Osteoblast (primary cell): ENCODE measurements at regions not wholly inside any gene's neighbourhood (a gene's known extent, or its start where the extent isn't known, plus 50 kb on each side); places are given as distances from the start of the nearest gene placed in this dataset.

Experiments used
- DNase-seq: peaks from one replicate; pipeline ENCODE4 v3.0.0; 2011; ENCODE audit warnings: low spot score, mixed read lengths; ENCODE audit not compliant: insufficient read length; ENCODE audit errors: missing footprints
- H2AFZ ChIP-seq: 2 replicates; pipeline ENCODE4 v1.6.0; 2011; ENCODE audit warnings: mild to moderate bottlenecking, low read length
- H3K27ac ChIP-seq: 2 replicates; pipeline ENCODE4 v1.5.1; 2011; ENCODE audit warnings: mild to moderate bottlenecking, low read depth, low read length, moderate library complexity
- H3K27me3 ChIP-seq: 2 replicates; pipeline ENCODE4 v1.6.0; 2012; ENCODE audit warnings: mild to moderate bottlenecking, control low read depth, inconsistent platforms, low read length, moderate library complexity; ENCODE audit not compliant: insufficient read depth
- H3K36me3 ChIP-seq: 2 replicates; pipeline ENCODE4 v1.5.1; 2011; ENCODE audit warnings: mild to moderate bottlenecking, low read length, control low read depth, moderate library complexity; ENCODE audit not compliant: insufficient read depth
- H3K4me1 ChIP-seq: 2 replicates; pipeline ENCODE4 v1.5.1; 2011; ENCODE audit warnings: mild to moderate bottlenecking, low read length, control low read depth, moderate library complexity; ENCODE audit not compliant: insufficient read depth
- H3K4me2 ChIP-seq: 2 replicates; pipeline ENCODE4 v1.6.0; 2011; ENCODE audit warnings: mild to moderate bottlenecking, low read length; ENCODE audit not compliant: insufficient read depth
- H3K4me3 ChIP-seq: fragments of 200-600 bp; sonication (generic); 3 replicates; pipeline ENCODE4 v1.5.1; 2012; ENCODE audit warnings: mild to moderate bottlenecking, low read length, inconsistent platforms; ENCODE audit not compliant: insufficient read depth
- H3K79me2 ChIP-seq: 2 replicates; pipeline ENCODE4 v1.6.0; 2012; ENCODE audit warnings: mild to moderate bottlenecking, low read length, control low read depth, inconsistent platforms; ENCODE audit not compliant: insufficient read depth
- H3K9me3 ChIP-seq: 2 replicates; pipeline ENCODE4 v1.5.1; 2011; ENCODE audit warnings: low read depth, low read length, control low read depth
- H4K20me1 ChIP-seq: 2 replicates; pipeline ENCODE4 v1.6.0; 2012; ENCODE audit warnings: mild to moderate bottlenecking, low read length, control low read depth; ENCODE audit not compliant: insufficient read depth
- CTCF ChIP-seq: IDR thresholded peaks from 2 replicates; pipeline ENCODE4 v1.5.1; 2011; ENCODE audit warnings: mild to moderate bottlenecking, low read depth, low read length, moderate library complexity; ENCODE audit errors: extremely low read depth

GRCh38 chr3:118347396-118348168 lies 687.1 kb downstream of the IGSF11 start:
- no peaks in the 10 kb centered on the region for H3K9me3 ChIP-seq
- H3K27me3 ChIP-seq: no peaks in the 10 kb centered on the region
- no peaks in the 10 kb centered on the region for H3K79me2 ChIP-seq
- H3K4me2 ChIP-seq: no peak overlapping the region
- H3K36me3 ChIP-seq: no peaks in the 10 kb centered on the region
- no peak for TF ChIP-seq CTCF
- no peaks in the 10 kb centered on the region for H3K4me1 ChIP-seq
- no peak overlapping the region for H3K4me3 ChIP-seq
- H4K20me1 ChIP-seq: no peaks in the 10 kb centered on the region
- H3K27ac ChIP-seq: no peak overlapping the region
- DNase-seq: no peak
- H2AFZ ChIP-seq: no peak overlapping the region

DNA sequence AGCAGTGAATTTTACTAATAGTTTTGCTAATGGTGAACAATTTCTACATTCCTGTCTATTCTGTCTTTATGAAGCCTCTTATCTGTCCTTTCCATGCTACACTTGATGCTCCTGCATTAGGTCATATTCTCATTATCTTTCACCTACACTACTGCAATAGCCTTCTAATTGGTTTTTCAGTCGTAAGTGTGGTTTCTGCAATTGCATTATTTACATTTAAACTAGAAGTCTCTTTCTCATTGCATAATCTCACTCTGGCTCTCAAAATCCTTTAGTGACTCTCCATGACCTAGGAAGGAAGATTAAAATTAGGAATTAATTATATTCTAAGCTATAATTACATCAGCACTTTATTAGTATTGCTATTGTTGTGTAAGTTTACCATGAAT lies 686.5 kb downstream of the IGSF11 start:
- Histone ChIP-seq H3K36me3 (no peaks in the 10 kb centered on the region), H3K27ac (no peak overlapping the region), H2AFZ (no peak overlapping the region), H3K79me2 (no peaks in the 10 kb centered on the region), H3K9me3 (no peaks in the 10 kb centered on the region), H4K20me1 (no peaks in the 10 kb centered on the region), H3K4me3 (no peak overlapping the region), H3K27me3 (no peaks in the 10 kb centered on the region), H3K4me2 (no peak overlapping the region), H3K4me1 (no peaks in the 10 kb centered on the region)
- peak; percentile 2 for DNase-seq
- no peak for TF ChIP-seq CTCF

- Histone ChIP-seq H4K20me1 (no peaks in the 10 kb centered on the region), H3K4me1 (no peaks in the 10 kb centered on the region), H3K27ac (no peak overlapping the region), H3K36me3 (no peaks in the 10 kb centered on the region), H3K4me2 (no peak overlapping the region), H3K4me3 (no peak overlapping the region), H3K79me2 (no peaks in the 10 kb centered on the region), H2AFZ (no peak overlapping the region), H3K27me3 (no peaks in the 10 kb centered on the region), H3K9me3 (no peaks in the 10 kb centered on the region)
- no peak for DNase-seq
- no peak for TF ChIP-seq CTCF
Measured at GRCh38 chr3:118354556-118354955, 680.1 kb downstream of the IGSF11 start.

GRCh38 chr3:118369892-118370491 lies 664.7 kb downstream of the IGSF11 start:
- H3K4me2 ChIP-seq: no peak overlapping the region
- H3K36me3 ChIP-seq: no peaks in the 10 kb centered on the region
- no peaks in the 10 kb centered on the region for H4K20me1 ChIP-seq
- no peaks in the 10 kb centered on the region for H3K4me1 ChIP-seq
- no peak for DNase-seq
- H3K27ac ChIP-seq: no peak overlapping the region
- H3K79me2 ChIP-seq: no peaks in the 10 kb centered on the region
- H3K4me3 ChIP-seq: no peak overlapping the region
- H3K27me3 ChIP-seq: no peaks in the 10 kb centered on the region
- no peak for TF ChIP-seq CTCF
- no peak overlapping the region for H2AFZ ChIP-seq
- no peaks in the 10 kb centered on the region for H3K9me3 ChIP-seq
